ENCODE measurements at regions not wholly inside any gene's neighbourhood (a gene's known extent, or its start where the extent isn't known, plus 50 kb on each side); places are given as distances from the start of the nearest gene placed in this dataset.

GRCh38 chr4:145427991-145428390, 53.7 kb upstream of the SMAD1 start:
- DNase-seq (ENCODE audit: low read depth), result no peak

- no peak for DNase-seq (ENCODE audit: low read depth)
Observed at GRCh38 chr4:145427221-145427620, 54.4 kb upstream of the SMAD1 start.

GRCh38 chr4:145423017-145423708, 58.5 kb upstream of the SMAD1 start:
- no peak for DNase-seq (ENCODE audit: low read depth)

- DNase-seq (ENCODE audit: low read depth), result no peak
Observed at GRCh38 chr4:145420595-145421214, 60.9 kb upstream of the SMAD1 start.

- DNase-seq (ENCODE audit: low read depth), result no peak
Observed at GRCh38 chr4:145418739-145419138, 62.9 kb upstream of the SMAD1 start.

GRCh38 chr4:145417348-145418130, 64.1 kb upstream of the SMAD1 start:
- DNase-seq (ENCODE audit: low read depth), result no peak

GRCh38 chr4:145414841-145415240, 66.8 kb upstream of the SMAD1 start:
- no peak for DNase-seq (ENCODE audit: low read depth)

- no peak for DNase-seq (ENCODE audit: low read depth)
Observed at GRCh38 chr4:145414226-145414625, 67.4 kb upstream of the SMAD1 start.

GRCh38 chr4:145406970-145407369, 74.7 kb upstream of the SMAD1 start:
- DNase-seq (ENCODE audit: low read depth), result no peak

GRCh38 chr4:145404761-145405160, 76.9 kb upstream of the SMAD1 start:
- no peak for DNase-seq (ENCODE audit: low read depth)

- DNase-seq (ENCODE audit: low read depth), result no peak
Observed at GRCh38 chr4:145396581-145396980, 85.1 kb upstream of the SMAD1 start.

- no peak for DNase-seq (ENCODE audit: low read depth)
Observed at GRCh38 chr4:145390571-145390970, 91.1 kb upstream of the SMAD1 start.

- DNase-seq (ENCODE audit: low read depth), result no peak
Observed at GRCh38 chr4:145389550-145389949, 92.1 kb upstream of the SMAD1 start.

- no peak for DNase-seq (ENCODE audit: low read depth)
Observed at GRCh38 chr4:145388043-145388442, 93.6 kb upstream of the SMAD1 start.

GRCh38 chr4:145387079-145387478, 94.6 kb upstream of the SMAD1 start:
- no peak for DNase-seq (ENCODE audit: low read depth)

GRCh38 chr4:145381163-145381562, 100.5 kb upstream of the SMAD1 start:
- no peak for DNase-seq (ENCODE audit: low read depth)

- DNase-seq (ENCODE audit: low read depth), result no peak
Observed at GRCh38 chr4:145380123-145380522, 101.5 kb upstream of the SMAD1 start.

GRCh38 chr4:145375416-145375815, 106.2 kb upstream of the SMAD1 start:
- no peak for DNase-seq (ENCODE audit: low read depth)

- no peak for DNase-seq (ENCODE audit: low read depth)
Observed at GRCh38 chr4:145352438-145353145, 129.1 kb upstream of the SMAD1 start.

- no peak for DNase-seq (ENCODE audit: low read depth)
Observed at GRCh38 chr4:145351922-145352321, 129.7 kb upstream of the SMAD1 start.

GRCh38 chr4:145351162-145351561, 130.5 kb upstream of the SMAD1 start:
- DNase-seq (ENCODE audit: low read depth), result no peak

GRCh38 chr4:145348291-145348690, 133.4 kb upstream of the SMAD1 start:
- DNase-seq (ENCODE audit: low read depth), result no peak

- DNase-seq (ENCODE audit: low read depth), result no peak
Observed at GRCh38 chr4:145347684-145348083, 134.0 kb upstream of the SMAD1 start.
